Activated naive CD4-positive, alpha-beta T cell treated with anti-CD3 and anti-CD28 coated beads, Interleukin-2, amount 50 U/mL, for 24 hours (primary cell): ENCODE measurements at regions not wholly inside any gene's neighbourhood (a gene's known extent, or its start where the extent isn't known, plus 50 kb on each side); places are given as distances from the start of the nearest gene placed in this dataset.

Experiments used
- H3K27ac Mint-ChIP-seq: one replicate; pipeline ENCODE4 v1.8.0; 2021; ENCODE audit warnings: mild to moderate bottlenecking, mixed read lengths
- H3K27me3 Mint-ChIP-seq: one replicate; pipeline ENCODE4 v1.8.0; 2021; ENCODE audit warnings: mixed read lengths
- H3K36me3 Mint-ChIP-seq: one replicate; pipeline ENCODE4 v1.8.0; 2021; ENCODE audit warnings: mixed read lengths
- H3K4me1 Mint-ChIP-seq: one replicate; pipeline ENCODE4 v1.8.0; 2021; ENCODE audit warnings: mixed read lengths
- H3K4me3 Mint-ChIP-seq: one replicate; pipeline ENCODE4 v1.8.0; 2021; ENCODE audit warnings: mild to moderate bottlenecking, mixed read lengths
- H3K9me3 Mint-ChIP-seq: one replicate; pipeline ENCODE4 v1.8.0; 2021; ENCODE audit warnings: mixed read lengths

DNA sequence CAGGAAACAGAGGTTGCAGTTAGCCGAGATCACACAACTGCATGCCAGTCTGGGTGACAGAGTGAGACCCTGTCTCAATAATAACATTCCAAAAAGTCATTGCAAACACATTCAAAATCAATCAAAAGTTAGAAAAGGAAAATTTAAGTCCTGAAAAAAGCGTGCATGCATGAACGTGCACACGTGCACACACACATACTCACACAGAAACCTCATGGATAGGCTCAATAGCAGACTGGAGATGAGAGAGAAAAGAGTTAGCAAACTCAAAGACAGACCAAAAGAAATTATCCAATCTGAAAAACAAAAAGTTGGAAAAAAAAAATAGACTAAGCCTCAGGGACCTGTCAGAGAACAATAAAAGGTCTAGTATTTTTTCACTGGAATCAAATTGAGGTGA is 1005.6 kb downstream of the TBC1D22A start:
- peaks cover 8% of the 10 kb centered on the region for H3K27me3 Mint-ChIP-seq
- no peaks in the 10 kb centered on the region for H3K36me3 Mint-ChIP-seq
- H3K27ac Mint-ChIP-seq: no peak overlapping the region
- H3K4me1 Mint-ChIP-seq: no peaks in the 10 kb centered on the region
- no peak overlapping the region for H3K4me3 Mint-ChIP-seq
- no peaks in the 10 kb centered on the region for H3K9me3 Mint-ChIP-seq

- H3K9me3 Mint-ChIP-seq: no peaks in the 10 kb centered on the region
- H3K27ac Mint-ChIP-seq: no peak overlapping the region
- H3K27me3 Mint-ChIP-seq: peaks cover 10% of the 10 kb centered on the region
- no peaks in the 10 kb centered on the region for H3K36me3 Mint-ChIP-seq
- H3K4me1 Mint-ChIP-seq: no peaks in the 10 kb centered on the region
- no peak overlapping the region for H3K4me3 Mint-ChIP-seq
These were observed 1005.0 kb downstream of the TBC1D22A start for GRCh38 chr22:47767403-47767802.

- Mint-ChIP-seq H3K27ac (no peak overlapping the region), H3K4me1 (no peaks in the 10 kb centered on the region), H3K9me3 (no peaks in the 10 kb centered on the region), H3K4me3 (no peak overlapping the region), H3K36me3 (no peaks in the 10 kb centered on the region), H3K27me3 (peaks cover 10% of the 10 kb centered on the region)
These were observed 1003.3 kb downstream of the TBC1D22A start for GRCh38 chr22:47765757-47766156.

GRCh38 chr22:47762141-47762540 is 999.7 kb downstream of the TBC1D22A start:
- H3K27me3 Mint-ChIP-seq: peaks cover 8% of the 10 kb centered on the region
- H3K36me3 Mint-ChIP-seq: no peaks in the 10 kb centered on the region
- H3K4me3 Mint-ChIP-seq: no peak overlapping the region
- H3K27ac Mint-ChIP-seq: no peak overlapping the region
- no peaks in the 10 kb centered on the region for H3K9me3 Mint-ChIP-seq
- H3K4me1 Mint-ChIP-seq: no peaks in the 10 kb centered on the region

DNA sequence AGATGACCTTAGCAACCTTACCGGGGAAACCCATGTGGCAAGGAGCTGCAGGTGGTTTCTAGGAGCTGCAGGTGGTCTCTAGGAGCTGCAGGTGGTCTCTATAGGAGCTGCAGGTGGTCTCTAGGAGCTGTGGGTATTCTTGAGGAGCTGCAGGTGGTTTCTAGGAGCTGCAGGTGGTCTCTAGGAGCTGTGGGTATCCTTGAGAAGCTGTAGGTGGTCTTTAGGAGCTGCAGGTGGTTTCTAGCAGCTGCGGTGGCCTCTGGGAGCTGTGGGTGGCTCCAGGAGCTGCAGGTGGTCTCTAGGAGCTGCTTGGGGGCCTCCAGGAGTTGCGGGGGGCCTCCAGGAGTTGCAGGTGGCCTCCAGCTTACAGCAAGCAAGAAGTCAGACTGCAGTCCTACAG is 997.5 kb downstream of the TBC1D22A start:
- Mint-ChIP-seq H3K9me3 (no peaks in the 10 kb centered on the region), H3K27ac (no peak overlapping the region), H3K4me3 (no peak overlapping the region), H3K27me3 (peaks cover 10% of the 10 kb centered on the region), H3K36me3 (no peaks in the 10 kb centered on the region), H3K4me1 (no peaks in the 10 kb centered on the region)

GRCh38 chr22:47757741-47758140 is 995.3 kb downstream of the TBC1D22A start:
- Mint-ChIP-seq H3K27me3 (peaks cover 6% of the 10 kb centered on the region), H3K27ac (no peak overlapping the region), H3K4me3 (no peak overlapping the region), H3K36me3 (no peaks in the 10 kb centered on the region), H3K4me1 (no peaks in the 10 kb centered on the region), H3K9me3 (no peaks in the 10 kb centered on the region)

GRCh38 chr22:47750086-47750485 is 987.6 kb downstream of the TBC1D22A start:
- no peak overlapping the region for H3K27ac Mint-ChIP-seq
- no peaks in the 10 kb centered on the region for H3K36me3 Mint-ChIP-seq
- H3K27me3 Mint-ChIP-seq: peaks cover 18% of the 10 kb centered on the region
- no peak overlapping the region for H3K4me3 Mint-ChIP-seq
- no peaks in the 10 kb centered on the region for H3K9me3 Mint-ChIP-seq
- H3K4me1 Mint-ChIP-seq: no peaks in the 10 kb centered on the region

- no peaks in the 10 kb centered on the region for H3K4me1 Mint-ChIP-seq
- no peak overlapping the region for H3K4me3 Mint-ChIP-seq
- no peaks in the 10 kb centered on the region for H3K36me3 Mint-ChIP-seq
- H3K27me3 Mint-ChIP-seq: peaks cover 18% of the 10 kb centered on the region
- H3K9me3 Mint-ChIP-seq: no peaks in the 10 kb centered on the region
- H3K27ac Mint-ChIP-seq: no peak overlapping the region
These were observed 986.5 kb downstream of the TBC1D22A start for GRCh38 chr22:47748957-47749356.

DNA sequence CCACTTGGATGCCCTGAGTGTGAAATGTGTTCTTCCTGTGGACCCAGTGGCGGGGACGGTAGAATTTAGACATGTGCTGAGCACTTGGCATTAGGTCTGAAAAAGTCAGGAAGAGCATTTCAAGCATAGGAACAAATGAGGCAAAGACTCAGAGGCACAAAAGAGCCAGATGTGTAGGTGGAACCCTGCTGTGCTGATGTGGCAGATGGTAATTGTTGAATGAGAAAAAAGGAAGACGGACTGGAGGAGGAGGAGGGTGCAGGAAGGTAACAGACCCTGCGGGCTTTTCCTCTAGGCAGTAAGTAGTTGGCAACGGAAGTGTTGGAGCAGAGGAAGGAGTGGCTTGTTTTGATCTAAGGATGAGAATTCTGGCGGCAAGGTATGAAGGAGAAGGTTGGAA is 985.8 kb downstream of the TBC1D22A start:
- H3K4me1 Mint-ChIP-seq: no peaks in the 10 kb centered on the region
- no peak overlapping the region for H3K27ac Mint-ChIP-seq
- no peaks in the 10 kb centered on the region for H3K9me3 Mint-ChIP-seq
- H3K27me3 Mint-ChIP-seq: peaks cover 18% of the 10 kb centered on the region
- no peaks in the 10 kb centered on the region for H3K36me3 Mint-ChIP-seq
- no peak overlapping the region for H3K4me3 Mint-ChIP-seq

DNA sequence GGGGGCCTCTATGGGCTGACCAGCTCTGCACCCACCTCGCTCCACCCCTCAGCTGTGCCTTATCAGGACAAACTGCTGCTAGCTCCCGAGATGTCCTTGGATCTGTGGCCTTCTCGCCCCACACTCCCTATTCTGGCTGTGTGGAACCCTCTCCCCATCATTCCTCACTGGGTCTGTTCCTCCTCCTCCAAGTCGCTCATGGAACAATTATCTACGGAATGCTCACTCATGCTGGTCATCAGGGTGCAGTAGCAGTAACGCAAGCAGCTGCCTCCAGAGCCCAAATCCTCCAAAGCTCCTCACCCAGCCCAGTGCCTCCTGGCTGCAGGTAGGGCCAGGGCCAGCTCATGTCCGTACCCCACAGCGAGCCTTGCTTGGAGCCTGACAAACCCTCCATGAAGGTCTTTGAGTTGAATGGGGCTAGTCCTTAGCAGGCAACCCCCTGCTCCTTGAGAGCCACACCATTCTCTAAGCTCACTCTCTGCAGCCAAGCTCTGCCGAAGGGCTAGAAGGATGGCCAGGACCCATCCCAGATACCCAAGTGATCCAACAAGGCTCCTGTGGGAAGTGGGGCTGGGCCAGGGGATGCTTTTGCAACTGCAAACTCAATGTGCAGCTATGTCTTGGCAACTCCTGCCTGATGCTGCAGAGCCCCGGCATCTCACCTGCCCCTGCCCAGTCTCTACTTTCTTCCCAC is 977.8 kb downstream of the TBC1D22A start:
- Mint-ChIP-seq H3K27me3 (peaks cover 3% of the 10 kb centered on the region), H3K4me1 (no peaks in the 10 kb centered on the region), H3K4me3 (no peak overlapping the region), H3K27ac (no peak overlapping the region), H3K9me3 (no peaks in the 10 kb centered on the region), H3K36me3 (no peaks in the 10 kb centered on the region)

- peaks cover 2% of the 10 kb centered on the region for H3K27me3 Mint-ChIP-seq
- no peak overlapping the region for H3K27ac Mint-ChIP-seq
- no peaks in the 10 kb centered on the region for H3K4me1 Mint-ChIP-seq
- no peak overlapping the region for H3K4me3 Mint-ChIP-seq
- H3K9me3 Mint-ChIP-seq: no peaks in the 10 kb centered on the region
- no peaks in the 10 kb centered on the region for H3K36me3 Mint-ChIP-seq
These were observed 977.0 kb downstream of the TBC1D22A start for GRCh38 chr22:47739291-47740015.

DNA sequence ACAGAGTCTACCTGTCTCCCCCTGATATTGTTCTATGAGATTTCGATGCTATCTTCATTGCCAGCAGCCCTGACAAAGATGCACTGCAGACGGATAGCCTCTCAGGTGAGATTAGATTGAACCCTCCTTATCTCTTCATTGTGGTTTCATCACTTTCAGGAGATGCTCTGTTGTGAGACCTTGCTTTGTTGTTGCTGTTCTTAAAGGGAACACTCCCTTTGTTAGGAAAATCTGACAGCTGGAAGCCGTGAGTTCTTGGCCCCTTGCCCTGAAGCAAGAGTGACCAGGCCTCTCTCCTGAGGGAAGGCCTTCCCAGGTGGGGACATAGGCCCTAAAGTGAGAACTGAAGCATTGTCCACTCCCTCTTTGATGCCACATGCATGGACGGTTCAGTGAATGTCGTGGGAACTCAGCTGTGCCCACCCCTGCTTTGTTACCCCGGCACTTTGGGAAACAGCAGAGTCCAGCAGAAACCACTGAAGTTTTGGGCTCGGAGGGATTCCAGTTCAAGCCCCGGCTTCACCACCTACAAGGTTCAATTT is 976.1 kb downstream of the TBC1D22A start:
- Mint-ChIP-seq H3K9me3 (no peaks in the 10 kb centered on the region), H3K36me3 (no peaks in the 10 kb centered on the region), H3K4me1 (no peaks in the 10 kb centered on the region), H3K27me3 (peaks cover 2% of the 10 kb centered on the region), H3K4me3 (no peak overlapping the region), H3K27ac (no peak overlapping the region)

DNA sequence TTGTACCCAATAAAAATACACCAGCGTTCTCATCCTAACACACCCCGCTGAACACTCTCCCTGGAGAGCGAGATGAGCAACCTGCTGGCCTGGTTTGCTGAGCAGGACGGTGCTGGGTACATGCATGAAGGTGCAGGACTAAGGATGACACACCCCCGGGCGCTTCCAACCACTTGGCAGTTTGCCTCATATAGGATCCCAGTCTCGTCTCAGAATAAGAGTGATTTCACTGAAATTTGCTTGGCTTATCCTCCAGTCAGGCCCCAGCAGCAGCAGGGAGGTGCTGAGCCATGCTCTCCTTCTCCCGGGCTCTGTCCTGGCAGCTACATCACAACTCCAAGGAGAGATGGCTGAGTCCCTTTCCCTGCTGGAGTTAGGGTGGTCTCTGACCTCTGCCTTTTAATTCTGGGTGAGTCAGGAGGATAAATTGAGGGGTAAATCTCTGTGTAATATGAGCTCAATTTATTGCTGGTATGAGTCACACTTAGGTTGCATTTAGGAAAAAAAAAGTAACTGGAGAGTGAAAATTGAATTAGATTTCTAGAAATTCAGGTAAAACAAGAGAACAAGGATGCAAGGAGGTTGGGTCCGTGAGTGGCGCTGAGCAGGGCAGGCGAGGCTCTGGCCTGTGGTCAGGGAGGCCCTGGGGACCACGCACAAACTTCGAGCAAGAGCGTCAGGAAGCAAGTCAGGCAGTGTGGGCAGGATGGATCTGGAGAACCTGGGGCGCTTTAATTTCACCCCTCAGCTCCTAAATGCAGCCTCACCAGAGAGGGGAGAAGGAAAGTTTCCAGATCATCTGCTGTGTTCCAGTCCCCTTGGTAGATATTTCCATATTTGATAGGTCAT is 974.0 kb downstream of the TBC1D22A start:
- H3K27ac Mint-ChIP-seq: no peak overlapping the region
- H3K9me3 Mint-ChIP-seq: no peaks in the 10 kb centered on the region
- no peaks in the 10 kb centered on the region for H3K4me1 Mint-ChIP-seq
- H3K36me3 Mint-ChIP-seq: no peaks in the 10 kb centered on the region
- no peak overlapping the region for H3K4me3 Mint-ChIP-seq
- peaks cover 4% of the 10 kb centered on the region for H3K27me3 Mint-ChIP-seq

GRCh38 chr22:47734511-47734910 is 972.1 kb downstream of the TBC1D22A start:
- no peaks in the 10 kb centered on the region for H3K36me3 Mint-ChIP-seq
- peaks cover 2% of the 10 kb centered on the region for H3K27me3 Mint-ChIP-seq
- H3K4me1 Mint-ChIP-seq: no peaks in the 10 kb centered on the region
- H3K4me3 Mint-ChIP-seq: no peak overlapping the region
- H3K9me3 Mint-ChIP-seq: no peaks in the 10 kb centered on the region
- no peak overlapping the region for H3K27ac Mint-ChIP-seq

DNA sequence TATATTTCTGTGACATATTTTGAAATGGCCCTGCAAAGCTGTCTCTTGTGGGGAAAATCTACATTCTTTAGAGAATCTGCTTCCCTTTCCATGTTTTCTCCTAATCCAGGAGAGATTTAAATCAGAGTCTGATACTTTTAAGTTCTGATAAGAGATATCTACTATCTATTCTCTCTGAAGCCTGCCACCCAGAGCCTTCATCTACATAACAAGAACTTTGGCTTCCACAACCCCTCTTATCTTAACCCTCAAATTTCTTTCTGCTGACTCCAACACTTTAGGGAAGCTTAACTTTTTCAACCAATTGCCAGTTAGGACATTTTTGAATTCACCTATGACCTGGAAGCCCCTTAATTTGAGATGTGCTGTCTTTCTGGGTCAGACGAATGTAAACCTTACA is 965.2 kb downstream of the TBC1D22A start:
- no peaks in the 10 kb centered on the region for H3K36me3 Mint-ChIP-seq

DNA sequence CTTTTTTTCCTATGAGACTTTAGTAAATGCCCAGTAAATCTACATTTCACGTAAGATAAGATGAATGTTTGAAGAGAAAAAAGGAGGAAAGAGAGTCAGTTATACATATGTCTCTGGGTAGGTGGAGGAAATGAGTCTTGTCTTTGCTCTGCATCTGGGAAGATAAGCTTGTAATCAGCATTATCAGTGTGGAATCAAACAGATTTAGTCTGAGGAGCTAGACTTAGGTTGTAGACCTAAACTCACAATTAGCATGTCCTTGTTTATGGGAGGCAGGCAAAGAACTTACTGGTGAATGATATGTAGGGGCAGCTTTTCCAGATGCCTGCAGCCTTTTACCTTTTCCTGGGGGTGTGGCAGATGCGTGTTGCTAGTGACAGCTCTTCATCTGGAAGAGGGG is 962.3 kb downstream of the TBC1D22A start:
- Mint-ChIP-seq H3K4me3 (no peak overlapping the region), H3K27ac (no peak overlapping the region), H3K36me3 (no peaks in the 10 kb centered on the region), H3K4me1 (no peaks in the 10 kb centered on the region), H3K9me3 (no peaks in the 10 kb centered on the region), H3K27me3 (peaks cover 10% of the 10 kb centered on the region)

More for the DNA sequence above, 965.2 kb downstream of the TBC1D22A start:
- H3K9me3 Mint-ChIP-seq: no peaks in the 10 kb centered on the region
- H3K27ac Mint-ChIP-seq: no peak overlapping the region
- no peak overlapping the region for H3K4me3 Mint-ChIP-seq
- no peaks in the 10 kb centered on the region for H3K4me1 Mint-ChIP-seq
- peaks cover 8% of the 10 kb centered on the region for H3K27me3 Mint-ChIP-seq
